Cardiac fibroblast (primary cell): ENCODE measurements at regions not wholly inside any gene's neighbourhood (a gene's known extent, or its start where the extent isn't known, plus 50 kb on each side); places are given as distances from the start of the nearest gene placed in this dataset.

Source experiments
- DNase-seq, 2 donors: peaks; one replicate each; pipeline versions ENCODE4 v3.0.0 to v3.0.0-alpha.2; 2010; ENCODE audit warnings: low read depth in 2 of 2
- H3K4me3 ChIP-seq, 2 donors: replicated peaks in 1 of 2; 1 replicate in 1 of 2; 2 replicates in 1 of 2; pipeline ENCODE4 v1.5.1; 2011; ENCODE audit warnings: low read depth in 2 of 2, low read length in 2 of 2, mild to moderate bottlenecking in 2 of 2, moderate library complexity in 1 of 2
- TF ChIP-seq, protein P1 (sequence below): IDR thresholded peaks from one replicate; pipeline ENCODE4 v1.5.1; 2011; ENCODE audit warnings: low read depth, mild to moderate bottlenecking, low read length, inconsistent platforms

DNA sequence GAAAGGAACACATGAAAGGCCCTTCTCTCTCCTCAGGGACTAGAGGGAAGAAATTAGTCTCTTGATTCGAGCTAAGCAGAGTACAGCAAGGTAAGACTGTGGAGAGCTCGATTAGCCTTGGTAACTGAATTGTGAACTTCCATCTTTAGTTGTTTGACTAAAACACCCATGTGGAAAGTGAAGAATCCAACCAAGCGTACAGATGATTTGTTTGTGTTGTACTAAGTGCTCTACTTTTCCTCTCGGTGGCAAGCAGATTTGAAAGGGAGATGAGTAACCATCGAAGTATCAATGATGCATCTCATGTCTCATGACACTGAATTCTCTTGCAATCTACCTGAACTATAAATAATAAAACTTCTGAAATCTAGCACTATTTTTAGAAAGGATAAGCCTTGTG is 80.7 kb downstream of the FZD1 start:
- TF ChIP-seq, protein P1, sequence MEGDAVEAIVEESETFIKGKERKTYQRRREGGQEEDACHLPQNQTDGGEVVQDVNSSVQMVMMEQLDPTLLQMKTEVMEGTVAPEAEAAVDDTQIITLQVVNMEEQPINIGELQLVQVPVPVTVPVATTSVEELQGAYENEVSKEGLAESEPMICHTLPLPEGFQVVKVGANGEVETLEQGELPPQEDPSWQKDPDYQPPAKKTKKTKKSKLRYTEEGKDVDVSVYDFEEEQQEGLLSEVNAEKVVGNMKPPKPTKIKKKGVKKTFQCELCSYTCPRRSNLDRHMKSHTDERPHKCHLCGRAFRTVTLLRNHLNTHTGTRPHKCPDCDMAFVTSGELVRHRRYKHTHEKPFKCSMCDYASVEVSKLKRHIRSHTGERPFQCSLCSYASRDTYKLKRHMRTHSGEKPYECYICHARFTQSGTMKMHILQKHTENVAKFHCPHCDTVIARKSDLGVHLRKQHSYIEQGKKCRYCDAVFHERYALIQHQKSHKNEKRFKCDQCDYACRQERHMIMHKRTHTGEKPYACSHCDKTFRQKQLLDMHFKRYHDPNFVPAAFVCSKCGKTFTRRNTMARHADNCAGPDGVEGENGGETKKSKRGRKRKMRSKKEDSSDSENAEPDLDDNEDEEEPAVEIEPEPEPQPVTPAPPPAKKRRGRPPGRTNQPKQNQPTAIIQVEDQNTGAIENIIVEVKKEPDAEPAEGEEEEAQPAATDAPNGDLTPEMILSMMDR: no peak
- H3K4me3 ChIP-seq: no peak overlapping the region
- peak in 1 of 2 donors; percentile 10 for DNase-seq

DNA sequence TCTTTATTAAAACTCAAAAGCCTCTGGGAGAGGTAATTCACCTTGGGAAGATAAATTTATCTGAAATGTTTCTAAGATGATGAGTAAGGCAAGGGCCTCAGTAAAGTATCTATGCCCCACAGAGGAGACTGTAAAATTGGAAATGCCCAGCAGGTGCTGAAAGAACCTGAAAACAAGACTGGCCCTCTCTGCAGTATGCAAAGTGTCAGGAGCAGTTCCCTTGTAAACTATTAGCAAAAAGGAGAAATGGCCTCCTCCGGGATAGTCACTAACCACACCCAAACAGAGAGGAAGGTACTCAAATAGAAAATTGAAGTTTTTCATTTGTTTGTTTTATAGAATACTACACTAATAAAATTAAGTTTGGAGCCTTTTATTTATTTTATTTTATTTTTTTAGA is 81.2 kb downstream of the FZD1 start:
- DNase-seq: no peak
- no peak overlapping the region for H3K4me3 ChIP-seq
- TF ChIP-seq, protein P1: no peak

DNA sequence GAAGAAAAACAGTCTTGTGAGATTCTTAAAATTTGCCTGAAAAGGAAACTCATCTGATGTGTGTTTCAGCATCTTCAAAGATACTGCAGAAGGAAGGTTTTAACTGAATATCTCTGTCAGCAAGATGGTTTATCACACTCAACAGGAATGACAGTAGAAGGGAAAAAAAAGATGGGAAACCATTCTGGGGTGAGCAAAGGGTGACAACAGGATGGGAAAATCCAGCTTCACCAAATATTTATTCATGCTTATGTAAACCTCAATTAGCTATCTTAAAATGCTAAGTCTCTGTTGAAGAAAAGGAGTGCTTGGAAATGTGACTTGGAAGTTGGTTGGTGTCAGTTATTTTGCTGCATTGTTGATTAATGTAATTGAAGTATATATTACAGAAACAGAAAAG is 82.2 kb downstream of the FZD1 start:
- TF ChIP-seq, protein P1: no peak
- no peak for DNase-seq
- H3K4me3 ChIP-seq: no peak overlapping the region

DNA sequence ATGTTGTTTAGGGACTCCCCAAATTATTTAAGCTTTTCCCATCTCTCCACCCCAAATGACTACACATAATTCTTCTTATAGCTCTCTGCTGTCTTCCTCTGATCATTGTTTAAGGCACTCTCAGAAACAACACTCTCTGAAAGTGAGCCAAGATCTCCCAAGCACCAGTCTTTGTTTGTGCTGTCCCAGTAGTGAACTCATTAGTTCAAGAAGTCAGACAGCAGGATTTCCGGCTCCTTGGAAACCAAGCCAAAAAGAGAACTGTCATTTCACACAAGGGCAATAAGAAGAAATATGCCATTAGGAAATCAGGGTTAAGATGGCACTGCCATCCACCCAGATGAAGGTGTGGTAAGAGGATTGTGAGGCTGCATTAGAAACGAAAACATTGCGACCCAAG is 83.1 kb downstream of the FZD1 start:
- H3K4me3 ChIP-seq: no peak overlapping the region
- TF ChIP-seq, protein P1: no peak
- peak; percentile 58 to 61 for DNase-seq

DNA sequence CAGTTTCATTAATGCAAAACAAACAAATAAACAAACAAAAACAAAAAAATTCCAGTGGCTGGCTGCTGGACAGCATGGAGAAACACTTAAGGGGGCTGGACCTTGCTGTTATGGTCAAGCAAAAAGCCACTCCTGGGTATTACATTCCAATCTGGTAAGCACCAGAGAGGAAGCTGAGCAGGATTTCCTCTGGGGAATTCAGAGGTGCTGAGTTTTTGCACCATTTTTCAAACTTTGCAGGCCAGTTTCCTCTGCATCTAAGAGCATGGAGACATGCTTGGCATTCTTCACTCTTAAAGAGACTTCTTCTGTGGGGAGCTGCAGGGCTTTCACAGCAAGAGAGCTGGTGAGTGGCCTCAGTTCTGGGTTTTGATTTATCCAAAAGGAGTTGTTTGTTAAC is 84.5 kb downstream of the FZD1 start:
- no peak overlapping the region for H3K4me3 ChIP-seq
- DNase-seq: peak; percentile 47 to 71
- TF ChIP-seq, protein P1: no peak

GRCh38 chr7:91351374-91351773 is 87.1 kb downstream of the FZD1 start:
- H3K4me3 ChIP-seq: no peak overlapping the region
- DNase-seq: peak in 1 of 2 donors; percentile 59
- TF ChIP-seq, protein P1: no peak

GRCh38 chr7:91352091-91352490 is 87.9 kb downstream of the FZD1 start:
- no peak overlapping the region for H3K4me3 ChIP-seq
- TF ChIP-seq, protein P1: no peak
- DNase-seq: no peak
